ENCODE measurements at regions not wholly inside any gene's neighbourhood (a gene's known extent, or its start where the extent isn't known, plus 50 kb on each side); places are given as distances from the start of the nearest gene placed in this dataset.

- TF ChIP-seq CTCF (IDR thresholded peaks at IDR 0.05; ENCODE audit: borderline replicate concordance, extremely low read depth, insufficient read depth), result no peak
- no peak overlapping the region for H3K4me3 ChIP-seq (ENCODE audit: low read length in 3 of 3)
- no peaks in the 10 kb centered on the region for H3K4me1 ChIP-seq (ENCODE audit: control insufficient read depth in 2 of 3, insufficient read depth in 2 of 3, low read depth in 1 of 3, low read length in 3 of 3)
- H3K36me3 ChIP-seq (ENCODE audit: control insufficient read depth in 2 of 3, insufficient read depth in 3 of 3, low read length in 3 of 3), result no peaks in the 10 kb centered on the region
- H3K27ac ChIP-seq (ENCODE audit: low read depth in 2 of 2, low read length in 2 of 2), result no peak overlapping the region
- DNase-seq, result no peak
- H3K27me3 ChIP-seq (ENCODE audit: control insufficient read depth, insufficient read depth, low read length), result no peaks in the 10 kb centered on the region
- H3K9me3 ChIP-seq (ENCODE audit: control insufficient read depth in 2 of 3, insufficient read depth in 1 of 3, low read length in 3 of 3), result no peaks in the 10 kb centered on the region
- H3K9ac ChIP-seq (ENCODE audit: low read length in 3 of 3), result no peak overlapping the region
- no peak for FAIRE-seq
- intact Hi-C loops (cut with DNase I), result no loop called here
Measured at GRCh38 chr2:82875858-82876257, 1583.2 kb downstream of the SUCLG1 start.

- Histone ChIP-seq H3K27ac (ENCODE audit: low read depth in 2 of 2, low read length in 2 of 2) (no peak overlapping the region), H3K9me3 (ENCODE audit: control insufficient read depth in 2 of 3, insufficient read depth in 1 of 3, low read length in 3 of 3) (no peaks in the 10 kb centered on the region), H3K27me3 (ENCODE audit: control insufficient read depth, insufficient read depth, low read length) (no peaks in the 10 kb centered on the region), H3K4me3 (ENCODE audit: low read length in 3 of 3) (no peak overlapping the region), H3K36me3 (ENCODE audit: control insufficient read depth in 2 of 3, insufficient read depth in 3 of 3, low read length in 3 of 3) (no peaks in the 10 kb centered on the region), H3K9ac (ENCODE audit: low read length in 3 of 3) (no peak overlapping the region), H3K4me1 (ENCODE audit: control insufficient read depth in 2 of 3, insufficient read depth in 2 of 3, low read depth in 1 of 3, low read length in 3 of 3) (no peaks in the 10 kb centered on the region)
- intact Hi-C loops (cut with DNase I), result no loop called here
- DNase-seq (no peak), FAIRE-seq (no peak)
- no peak for TF ChIP-seq CTCF (IDR thresholded peaks at IDR 0.05; ENCODE audit: borderline replicate concordance, extremely low read depth, insufficient read depth)
Measured at GRCh38 chr2:82857967-82858366, 1601.1 kb downstream of the SUCLG1 start.

GRCh38 chr2:82853299-82853698 is 1605.8 kb downstream of the SUCLG1 start:
- DNase-seq (no peak), FAIRE-seq (no peak)
- no peaks in the 10 kb centered on the region for H3K27me3 ChIP-seq (ENCODE audit: control insufficient read depth, insufficient read depth, low read length)
- H3K27ac ChIP-seq (ENCODE audit: low read depth in 2 of 2, low read length in 2 of 2), result no peak overlapping the region
- intact Hi-C loops (cut with DNase I), result no loop called here
- H3K9me3 ChIP-seq (ENCODE audit: control insufficient read depth in 2 of 3, insufficient read depth in 1 of 3, low read length in 3 of 3), result no peaks in the 10 kb centered on the region
- H3K4me1 ChIP-seq (ENCODE audit: control insufficient read depth in 2 of 3, insufficient read depth in 2 of 3, low read depth in 1 of 3, low read length in 3 of 3), result no peaks in the 10 kb centered on the region
- no peak overlapping the region for H3K4me3 ChIP-seq (ENCODE audit: low read length in 3 of 3)
- no peaks in the 10 kb centered on the region for H3K36me3 ChIP-seq (ENCODE audit: control insufficient read depth in 2 of 3, insufficient read depth in 3 of 3, low read length in 3 of 3)
- H3K9ac ChIP-seq (ENCODE audit: low read length in 3 of 3), result no peak overlapping the region
- no peak for TF ChIP-seq CTCF (IDR thresholded peaks at IDR 0.05; ENCODE audit: borderline replicate concordance, extremely low read depth, insufficient read depth)

GRCh38 chr2:82852787-82853186 is 1606.3 kb downstream of the SUCLG1 start:
- Histone ChIP-seq H3K4me1 (ENCODE audit: control insufficient read depth in 2 of 3, insufficient read depth in 2 of 3, low read depth in 1 of 3, low read length in 3 of 3) (no peaks in the 10 kb centered on the region), H3K9ac (ENCODE audit: low read length in 3 of 3) (no peak overlapping the region), H3K36me3 (ENCODE audit: control insufficient read depth in 2 of 3, insufficient read depth in 3 of 3, low read length in 3 of 3) (no peaks in the 10 kb centered on the region), H3K27ac (ENCODE audit: low read depth in 2 of 2, low read length in 2 of 2) (no peak overlapping the region), H3K4me3 (ENCODE audit: low read length in 3 of 3) (no peak overlapping the region), H3K27me3 (ENCODE audit: control insufficient read depth, insufficient read depth, low read length) (no peaks in the 10 kb centered on the region), H3K9me3 (ENCODE audit: control insufficient read depth in 2 of 3, insufficient read depth in 1 of 3, low read length in 3 of 3) (no peaks in the 10 kb centered on the region)
- intact Hi-C loops (cut with DNase I), result no loop called here
- FAIRE-seq (no peak), DNase-seq (no peak)
- TF ChIP-seq CTCF (IDR thresholded peaks at IDR 0.05; ENCODE audit: borderline replicate concordance, extremely low read depth, insufficient read depth), result no peak
